ENCODE measurements at regions not wholly inside any gene's neighbourhood (a gene's known extent, or its start where the extent isn't known, plus 50 kb on each side); places are given as distances from the start of the nearest gene placed in this dataset.

DNA sequence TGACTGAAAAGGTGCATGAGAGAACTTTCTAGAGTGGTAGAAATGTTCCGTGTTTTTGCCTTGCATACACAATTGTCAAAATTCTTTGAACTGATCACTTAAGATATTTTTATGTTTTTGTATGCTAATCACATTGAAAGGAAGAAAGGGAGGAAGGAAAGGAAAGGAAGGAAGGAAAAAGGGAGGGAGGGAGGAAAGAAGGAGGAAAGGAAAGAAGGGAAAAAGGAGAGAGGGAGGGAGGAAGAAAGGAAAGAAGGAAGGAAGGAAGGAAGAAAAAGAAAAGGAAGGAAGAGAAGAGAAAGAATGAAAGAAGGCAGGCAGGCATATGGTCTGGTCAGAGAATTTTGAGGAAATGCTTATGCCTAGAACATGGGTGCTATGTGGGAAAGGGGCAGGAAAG lies 68.4 kb upstream of the PGBD5 start:
- Histone ChIP-seq H3K56ac (ENCODE audit: extremely low read depth, insufficient read depth, low read length) (no peak overlapping the region), H2BK15ac (ENCODE audit: low read depth, low read length) (no peak overlapping the region), H4K5ac (ENCODE audit: low read depth, low read length) (no peak overlapping the region), H3K14ac (replicated peaks; ENCODE audit: low read depth, low read length) (no peak overlapping the region), H2AK9ac (replicated peaks; ENCODE audit: low read depth, low read length, poor library complexity) (no peak overlapping the region), H2AFZ (replicated peaks; ENCODE audit: low read length, poor library complexity) (no peak overlapping the region), H3K18ac (ENCODE audit: low read depth, low read length) (no peak overlapping the region), H3K27me3 (ENCODE audit: control insufficient read depth, insufficient read depth, low read length) (no peaks in the 10 kb centered on the region), H3K9ac (ENCODE audit: low read depth, low read length) (no peak overlapping the region), H3K4ac (ENCODE audit: low read depth, low read length) (no peak overlapping the region), H3K79me1 (ENCODE audit: low read depth in 1 of 2, low read length in 2 of 2) (no peaks in the 10 kb centered on the region), H4K20me1 (ENCODE audit: insufficient read depth, low read length) (no peaks in the 10 kb centered on the region), H3K9me1 (ENCODE audit: insufficient read depth, low read length) (no peaks in the 10 kb centered on the region), H2AK5ac (ENCODE audit: low read depth, low read length) (no peak overlapping the region), H3K9me3 (ENCODE audit: control insufficient read depth, insufficient read depth, low read length) (no peaks in the 10 kb centered on the region; the same call in 1 of the 2 replicates), H3K4me2 (ENCODE audit: low read depth, low read length) (no peak overlapping the region), H2BK5ac (ENCODE audit: low read depth, low read length, poor library complexity, severe bottlenecking) (no peak overlapping the region), H4K8ac (ENCODE audit: low read depth in 2 of 2, low read length in 2 of 2) (no peak overlapping the region), H3K4me3 (ENCODE audit: insufficient read depth, low read depth, low read length) (no peak overlapping the region), H3K4me1 (ENCODE audit: control insufficient read depth, insufficient read depth, low read length) (no peaks in the 10 kb centered on the region), H2BK20ac (ENCODE audit: low read depth, low read length) (no peak overlapping the region), H3K36me3 (ENCODE audit: control insufficient read depth, insufficient read depth, low read length) (no peaks in the 10 kb centered on the region), H2BK120ac (ENCODE audit: low read depth, low read length) (no peak overlapping the region), H4K91ac (ENCODE audit: insufficient read depth, low read depth, low read length) (no peak overlapping the region), H3K23ac (ENCODE audit: low read depth, low read length) (no peak overlapping the region), H3K27ac (ENCODE audit: insufficient read depth, low read length) (no peak overlapping the region)
- no CpG with 5 or more reads among the region's 1 CpG for WGBS, 2 experiments (ENCODE audit: extremely low coverage in 2 of 2, insufficient read length in 1 of 2)
- in situ Hi-C loops (cut with MboI; ENCODE audit: low sequenced_read_pairs) (no loop called here), dilution Hi-C loops (cut with HindIII; ENCODE audit: low sequenced_read_pairs, unreplicated experiment) (no loop called here), intact Hi-C loops (cut with micrococcal nuclease) (no loop called here)
- TF ChIP-seq RCOR1 (IDR thresholded peaks at IDR 0.05; ENCODE audit: insufficient replicate concordance, low read length) = no peak
- TF ChIP-seq MAFK (IDR thresholded peaks at IDR 0.05; ENCODE audit: low read depth, low read length) = no peak
- TF ChIP-seq MAZ (IDR thresholded peaks at IDR 0.05; ENCODE audit: borderline replicate concordance, low read depth, low read length) = no peak
- TF ChIP-seq BHLHE40 (IDR thresholded peaks at IDR 0.05; ENCODE audit: low read depth, low read length) = no peak
- TF ChIP-seq ELK1 (IDR thresholded peaks at IDR 0.05; ENCODE audit: borderline replicate concordance, low read depth, low read length) = no peak
- TF ChIP-seq, protein P1, sequence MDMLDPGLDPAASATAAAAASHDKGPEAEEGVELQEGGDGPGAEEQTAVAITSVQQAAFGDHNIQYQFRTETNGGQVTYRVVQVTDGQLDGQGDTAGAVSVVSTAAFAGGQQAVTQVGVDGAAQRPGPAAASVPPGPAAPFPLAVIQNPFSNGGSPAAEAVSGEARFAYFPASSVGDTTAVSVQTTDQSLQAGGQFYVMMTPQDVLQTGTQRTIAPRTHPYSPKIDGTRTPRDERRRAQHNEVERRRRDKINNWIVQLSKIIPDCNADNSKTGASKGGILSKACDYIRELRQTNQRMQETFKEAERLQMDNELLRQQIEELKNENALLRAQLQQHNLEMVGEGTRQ (IDR thresholded peaks at IDR 0.05; ENCODE audit: low read depth, low read length) = no peak
- ChIA-PET CTCF (no interaction called here), POLR2A (ENCODE audit: unreplicated experiment) (no interaction called here)
- DNase-seq = no peak
- no TSS peak for BruUV-seq (replicated peaks)
- ATAC-seq (ENCODE audit: low read depth) = no peak
